Thymus (tissue), 11 donors: ENCODE measurements at regions not wholly inside any gene's neighbourhood (a gene's known extent, or its start where the extent isn't known, plus 50 kb on each side); places are given as distances from the start of the nearest gene placed in this dataset.

Experiments
- DNase-seq, 9 donors: peaks; one replicate each; pipeline ENCODE4 v3.0.0-alpha.2; 2013; ENCODE audit warnings: low spot score in 9 of 9, low read depth in 6 of 9, missing footprints in 1 of 9
- H3K27ac ChIP-seq, 2 donors: one replicate each; pipeline ENCODE4 v1.5.1; 2013; ENCODE audit warnings: control low read depth in 1 of 2, low read depth in 1 of 2, low read length in 1 of 2, mild to moderate bottlenecking in 1 of 2, moderate library complexity in 1 of 2
- H3K27me3 ChIP-seq, 2 donors: one replicate each; pipeline ENCODE4 v1.5.1; 2013; ENCODE audit warnings: low read length in 1 of 2; ENCODE audit not compliant: control insufficient read depth in 2 of 2, insufficient read depth in 1 of 2
- H3K36me3 ChIP-seq, 2 donors: one replicate each; pipeline ENCODE4 v1.5.1; 2013; ENCODE audit warnings: low read length in 1 of 2, mild to moderate bottlenecking in 1 of 2, moderate library complexity in 1 of 2; ENCODE audit not compliant: control insufficient read depth in 2 of 2, insufficient read depth in 2 of 2
- H3K4me1 ChIP-seq, 2 donors: one replicate each; pipeline ENCODE4 v1.5.1; 2013; ENCODE audit warnings: low read length in 2 of 2; ENCODE audit not compliant: control insufficient read depth in 2 of 2, insufficient read depth in 2 of 2
- H3K4me3 ChIP-seq, 2 donors: one replicate each; pipeline ENCODE4 v1.5.1; 2013; ENCODE audit warnings: low read length in 2 of 2, control low read depth in 1 of 2, mild to moderate bottlenecking in 1 of 2
- H3K9me3 ChIP-seq, 2 donors: one replicate each; pipeline ENCODE4 v1.5.1; 2013; ENCODE audit warnings: low read length in 1 of 2, mild to moderate bottlenecking in 1 of 2; ENCODE audit not compliant: control insufficient read depth in 2 of 2, insufficient read depth in 1 of 2
- WGBS: extraction: QIAGEN DNeasy Blood & Tissue Kit; methylation state at CpG from one replicate; pipeline ENCODE4 v1.1.7; 2013; 5-methylcytosine and 5-hydroxymethylcytosine counted together
- donor health status: healthy.

DNA sequence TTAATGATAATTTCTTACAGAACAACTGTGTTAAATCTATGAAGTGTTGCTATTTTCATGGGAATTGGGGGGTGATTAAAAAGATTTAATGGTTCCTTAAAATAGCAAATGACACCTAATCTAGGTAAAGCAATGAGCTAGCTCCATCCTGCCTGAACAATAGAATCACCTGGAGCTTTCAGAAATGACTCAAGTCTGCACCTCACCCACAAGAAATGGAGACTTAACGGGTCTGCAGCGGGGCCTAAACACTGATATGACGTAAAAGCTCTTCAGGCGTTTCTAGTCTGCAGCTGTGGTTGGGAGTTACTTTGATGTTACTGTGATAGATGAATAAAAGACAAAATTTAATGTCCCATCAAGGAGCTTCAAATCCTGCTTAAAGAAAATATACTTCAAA lies 328.2 kb downstream of the RND3 start:
- DNase-seq: no peak
- H3K36me3 ChIP-seq: no peaks in the 10 kb centered on the region
- 91% methylated on average over 4 of the region's 4 CpGs for WGBS

DNA sequence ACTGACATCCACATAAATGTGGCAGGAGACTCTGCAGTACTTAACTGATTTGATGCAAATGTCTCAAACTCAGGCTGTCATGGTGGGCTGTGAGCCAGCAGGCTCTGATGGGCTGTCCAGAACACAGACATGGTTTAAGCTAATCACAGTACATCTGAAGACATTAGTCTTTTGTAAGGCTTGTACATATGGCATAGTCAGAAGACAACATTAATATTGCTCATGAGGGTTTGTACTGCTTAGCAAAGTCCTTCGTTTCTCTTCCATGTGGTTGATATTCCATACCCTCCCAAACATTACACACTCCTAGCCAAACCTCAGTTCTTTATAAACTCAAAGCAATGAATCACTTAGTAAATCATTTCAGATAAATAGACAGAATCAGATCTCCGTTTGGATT lies 330.6 kb downstream of the RND3 start:
- H3K4me1 ChIP-seq: no peaks in the 10 kb centered on the region
- H3K36me3 ChIP-seq: no peaks in the 10 kb centered on the region
- no peaks in the 10 kb centered on the region for H3K9me3 ChIP-seq
- WGBS: 78% methylated on average over 2 of the region's 2 CpGs
- H3K27ac ChIP-seq: no peak overlapping the region
- H3K27me3 ChIP-seq: no peaks in the 10 kb centered on the region
- H3K4me3 ChIP-seq: no peak overlapping the region
- DNase-seq: no peak

More for the DNA sequence above, 328.2 kb downstream of the RND3 start:
- Histone ChIP-seq H3K27me3 (no peaks in the 10 kb centered on the region), H3K9me3 (no peaks in the 10 kb centered on the region), H3K27ac (no peak overlapping the region), H3K4me1 (no peaks in the 10 kb centered on the region), H3K4me3 (no peak overlapping the region)

DNA sequence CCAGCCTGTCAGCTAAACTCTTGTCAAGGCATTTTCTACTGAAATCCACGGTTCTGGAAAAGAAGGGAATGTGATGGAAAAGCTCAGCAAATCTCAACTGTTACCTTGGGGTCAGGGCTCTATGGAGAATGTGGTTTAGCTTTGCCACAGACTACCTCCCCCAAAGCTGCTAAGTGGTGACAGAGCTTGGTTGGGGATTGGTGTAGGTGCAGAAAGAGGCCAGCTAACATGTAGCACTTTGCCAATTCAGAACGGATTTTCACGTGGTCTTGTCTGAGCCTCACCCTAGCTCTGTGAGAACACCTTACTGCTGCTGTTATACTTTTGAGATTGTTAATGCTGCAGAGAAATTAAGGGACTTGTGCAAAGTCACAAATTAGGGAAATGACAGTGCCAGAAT lies 331.1 kb downstream of the RND3 start:
- Histone ChIP-seq H3K36me3 (no peaks in the 10 kb centered on the region), H3K4me1 (no peaks in the 10 kb centered on the region), H3K9me3 (no peaks in the 10 kb centered on the region), H3K27me3 (no peaks in the 10 kb centered on the region), H3K4me3 (no peak overlapping the region), H3K27ac (no peak overlapping the region)
- no peak for DNase-seq
- WGBS: 83% methylated on average over 3 of the region's 3 CpGs

DNA sequence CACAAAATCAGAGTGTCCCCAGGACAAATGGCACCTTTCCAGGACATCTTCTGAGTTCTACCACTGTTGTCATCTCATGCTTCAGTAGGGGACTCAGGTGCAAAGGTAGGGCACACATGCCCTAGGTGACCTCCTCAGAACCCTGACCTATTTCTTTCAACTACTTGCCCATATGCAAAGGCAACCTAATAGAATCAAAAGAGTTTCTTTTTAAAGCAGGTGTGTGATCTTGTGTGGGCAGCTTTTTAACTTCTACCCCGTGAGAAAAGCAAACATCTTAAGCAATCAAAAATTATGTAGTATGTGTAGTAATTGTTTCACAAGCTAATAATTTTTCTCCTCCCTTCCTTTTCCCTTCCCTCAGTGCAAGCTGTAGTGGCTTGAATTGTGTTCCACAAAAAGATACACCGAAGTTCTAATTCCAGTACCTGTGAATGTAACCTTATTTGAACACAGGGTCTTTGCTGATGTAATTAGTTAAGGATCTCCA lies 333.1 kb downstream of the RND3 start:
- no peak overlapping the region for H3K27ac ChIP-seq
- WGBS: 90% methylated on average over 2 of the region's 2 CpGs
- H3K4me1 ChIP-seq: no peaks in the 10 kb centered on the region

DNA sequence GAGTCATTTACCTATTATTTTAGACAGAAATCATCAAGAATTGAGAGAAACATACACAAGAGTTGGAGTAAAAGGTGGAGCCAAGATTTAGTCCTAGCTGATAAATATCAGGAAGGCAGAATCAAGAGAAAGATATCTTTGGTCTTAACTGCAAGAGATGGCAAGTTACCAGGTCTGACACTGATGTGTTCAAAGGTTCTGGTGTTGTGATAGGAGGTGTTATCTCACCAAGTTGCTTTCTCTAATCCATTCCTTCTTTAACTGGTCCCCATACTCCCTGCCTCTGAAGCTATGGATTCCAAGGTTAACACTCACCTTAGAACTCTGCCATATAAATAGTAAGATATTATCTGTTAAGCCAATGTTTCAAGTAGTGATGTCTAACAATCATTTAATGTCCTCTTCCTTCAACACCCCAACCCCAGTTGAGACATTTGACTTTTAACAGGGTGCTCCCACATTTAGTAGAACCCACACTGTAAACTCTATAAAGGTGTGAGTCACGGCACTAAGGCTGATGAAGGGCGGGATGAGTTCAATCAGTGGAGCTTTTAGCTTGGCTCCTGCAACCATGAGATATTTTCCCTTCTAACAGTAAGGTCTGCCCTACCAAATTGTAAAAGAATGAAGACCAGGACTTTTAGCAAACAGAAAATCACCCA lies 333.7 kb downstream of the RND3 start:
- H3K27me3 ChIP-seq: no peaks in the 10 kb centered on the region
- H3K9me3 ChIP-seq: no peaks in the 10 kb centered on the region
- 90% methylated on average over 2 of the region's 2 CpGs for WGBS
- H3K4me3 ChIP-seq: no peak overlapping the region
- H3K4me1 ChIP-seq: no peaks in the 10 kb centered on the region
- no peak for DNase-seq
- no peak overlapping the region for H3K27ac ChIP-seq
- no peaks in the 10 kb centered on the region for H3K36me3 ChIP-seq

More for the DNA sequence above, 333.1 kb downstream of the RND3 start:
- Histone ChIP-seq H3K27me3 (no peaks in the 10 kb centered on the region), H3K4me3 (no peak overlapping the region), H3K36me3 (no peaks in the 10 kb centered on the region), H3K9me3 (no peaks in the 10 kb centered on the region)
- DNase-seq: no peak

DNA sequence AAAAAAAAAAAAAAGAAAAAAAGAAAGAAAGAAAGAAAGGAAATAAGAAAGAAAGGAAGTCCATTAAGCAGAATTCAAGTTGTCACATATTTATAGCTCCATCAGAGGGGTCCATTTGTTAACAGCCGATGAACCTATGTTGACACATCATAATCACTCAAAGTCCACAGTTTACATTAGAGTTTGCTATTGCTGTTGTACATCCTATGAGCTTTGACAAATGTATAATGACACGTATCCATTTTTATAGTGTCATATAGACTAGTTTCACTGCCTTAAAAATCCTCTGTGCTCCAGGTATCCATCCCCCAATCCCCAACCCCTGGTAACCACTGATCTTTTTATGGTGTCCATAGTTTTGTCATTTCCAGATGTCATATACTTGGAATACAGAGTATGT lies 335.2 kb downstream of the RND3 start:
- Histone ChIP-seq H3K27ac (no peak overlapping the region), H3K9me3 (no peaks in the 10 kb centered on the region), H3K27me3 (no peaks in the 10 kb centered on the region), H3K36me3 (no peaks in the 10 kb centered on the region), H3K4me3 (no peak overlapping the region), H3K4me1 (no peaks in the 10 kb centered on the region)
- DNase-seq: no peak
- 96% methylated on average over 2 of the region's 2 CpGs for WGBS

DNA sequence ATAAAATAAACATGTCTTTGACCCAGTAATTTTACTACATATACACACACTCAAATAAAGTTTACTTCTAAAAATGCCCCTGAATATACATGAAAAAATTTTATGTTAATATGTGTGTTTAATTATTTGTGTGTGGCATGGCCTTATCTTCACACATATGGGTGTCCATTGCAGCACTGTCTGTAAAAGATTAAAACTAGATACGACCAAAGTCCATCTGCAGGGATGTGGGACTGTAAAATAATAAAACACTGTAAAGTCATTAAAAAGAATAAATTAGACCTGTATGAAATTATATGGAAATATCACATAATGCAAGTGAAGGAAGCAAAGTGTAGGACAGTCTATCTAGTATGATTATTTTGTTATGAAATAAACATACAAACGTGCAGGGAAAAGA lies 337.3 kb downstream of the RND3 start:
- Histone ChIP-seq H3K4me3 (no peak overlapping the region), H3K9me3 (no peaks in the 10 kb centered on the region), H3K4me1 (no peaks in the 10 kb centered on the region), H3K27ac (no peak overlapping the region), H3K36me3 (no peaks in the 10 kb centered on the region), H3K27me3 (no peaks in the 10 kb centered on the region)
- 37% methylated on average over 2 of the region's 2 CpGs for WGBS
- DNase-seq: no peak

DNA sequence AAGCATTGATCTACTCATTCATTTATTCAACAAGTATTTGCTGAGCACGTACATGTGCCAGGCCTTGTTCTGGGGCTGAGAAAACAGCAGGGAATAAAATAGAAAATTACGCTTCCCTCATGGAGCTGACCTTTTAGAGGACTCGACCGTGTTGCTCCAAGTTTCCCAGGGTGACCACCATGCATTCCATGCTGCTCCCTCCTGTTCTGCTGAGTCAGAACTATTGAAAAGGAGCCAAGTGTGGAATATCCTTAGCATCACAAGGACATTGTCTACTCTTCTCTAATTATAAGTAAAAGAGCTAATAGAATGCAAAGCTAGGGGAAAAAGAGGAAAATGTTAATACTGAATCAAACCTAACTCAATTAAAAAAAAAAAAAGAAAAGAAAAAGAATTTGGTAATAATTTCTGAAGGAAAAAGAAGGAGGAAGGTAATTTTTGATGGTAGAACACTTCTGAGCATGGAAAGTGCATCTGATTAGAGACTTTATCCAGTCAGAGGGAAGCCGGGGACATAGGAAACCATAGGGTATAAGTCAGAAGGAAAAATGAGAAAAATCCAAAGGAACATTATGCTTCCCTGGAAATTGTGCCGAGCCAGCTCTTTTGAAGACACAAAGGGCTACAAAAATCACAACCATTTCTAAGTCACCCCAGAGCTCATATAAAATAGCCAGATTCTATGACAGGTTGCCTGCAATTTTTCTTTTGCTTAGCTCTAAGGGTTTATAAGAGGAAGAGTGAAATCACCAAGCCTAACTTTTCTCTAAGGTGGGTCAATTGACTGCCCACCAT lies 339.4 kb downstream of the RND3 start:
- H3K4me3 ChIP-seq: no peak overlapping the region
- no peak overlapping the region for H3K27ac ChIP-seq
- no peaks in the 10 kb centered on the region for H3K36me3 ChIP-seq
- H3K4me1 ChIP-seq: no peaks in the 10 kb centered on the region
- 93% methylated on average over 6 of the region's 6 CpGs for WGBS
- no peak for DNase-seq
- H3K27me3 ChIP-seq: no peaks in the 10 kb centered on the region
- H3K9me3 ChIP-seq: no peaks in the 10 kb centered on the region

DNA sequence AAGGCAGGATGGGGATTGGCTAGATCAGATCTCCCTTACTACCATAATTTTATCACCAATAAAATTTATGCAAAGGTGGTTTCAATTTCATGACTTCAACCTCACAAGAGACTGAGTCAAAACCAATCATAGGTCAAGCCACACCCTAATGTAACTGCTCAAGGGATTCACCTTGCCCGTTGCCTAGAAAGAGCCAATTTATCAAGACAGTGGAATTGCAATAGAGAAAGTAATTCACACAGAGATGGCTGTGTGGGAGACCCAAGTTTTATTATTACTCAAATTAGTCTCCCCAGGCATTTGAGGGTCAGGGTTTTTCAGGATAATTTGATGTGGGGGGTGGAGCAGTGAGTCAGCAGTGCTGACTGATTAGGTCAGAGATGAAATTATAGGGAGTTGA lies 340.6 kb downstream of the RND3 start:
- WGBS: 81% methylated on average over 1 of the region's 1 CpG
- Histone ChIP-seq H3K27ac (no peak overlapping the region), H3K36me3 (no peaks in the 10 kb centered on the region), H3K27me3 (no peaks in the 10 kb centered on the region), H3K4me3 (no peak overlapping the region), H3K9me3 (no peaks in the 10 kb centered on the region), H3K4me1 (no peaks in the 10 kb centered on the region)
- no peak for DNase-seq
